ENCODE measurements at regions not wholly inside any gene's neighbourhood (a gene's known extent, or its start where the extent isn't known, plus 50 kb on each side); places are given as distances from the start of the nearest gene placed in this dataset.

DNA sequence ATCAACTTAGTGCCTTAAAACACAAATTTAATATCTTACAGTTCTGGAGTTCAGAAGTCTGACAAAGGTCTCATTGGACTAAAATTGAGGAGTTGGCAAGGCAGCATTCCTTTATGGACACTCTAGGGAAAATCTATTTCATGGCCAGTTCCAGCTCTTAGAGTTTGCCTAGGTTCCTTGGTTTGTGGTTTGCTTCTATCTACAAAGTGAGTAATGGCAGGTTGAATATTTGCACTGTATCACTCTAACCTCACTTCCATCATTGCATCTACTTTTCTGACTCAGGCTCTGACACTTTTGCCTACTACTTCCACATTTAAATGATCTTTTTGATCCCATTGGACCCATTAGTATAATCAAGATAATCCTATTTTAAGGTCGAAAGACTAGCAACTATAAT, 64.7 kb upstream of the PCDH10 start:
- no peak for DNase-seq

DNA sequence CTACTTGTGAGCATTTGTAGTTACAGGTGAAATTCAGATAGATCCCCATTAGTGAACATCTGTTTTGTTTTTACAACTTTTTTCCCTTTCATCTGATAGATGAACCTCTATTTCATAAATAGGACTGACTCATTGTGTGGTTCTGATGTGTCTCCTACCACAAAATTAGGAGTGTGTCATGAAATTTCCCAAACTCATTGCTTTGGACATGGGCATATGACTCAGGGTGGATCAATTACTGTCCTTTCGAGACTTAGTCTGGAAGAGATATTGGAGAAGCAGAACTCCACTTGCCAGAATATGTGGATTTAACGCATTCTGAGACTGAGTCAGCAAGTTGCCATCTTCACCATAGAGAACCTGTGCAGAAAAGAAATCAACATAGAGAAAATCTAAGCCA, 53.5 kb upstream of the PCDH10 start:
- DNase-seq = peak; percentile 22

DNA sequence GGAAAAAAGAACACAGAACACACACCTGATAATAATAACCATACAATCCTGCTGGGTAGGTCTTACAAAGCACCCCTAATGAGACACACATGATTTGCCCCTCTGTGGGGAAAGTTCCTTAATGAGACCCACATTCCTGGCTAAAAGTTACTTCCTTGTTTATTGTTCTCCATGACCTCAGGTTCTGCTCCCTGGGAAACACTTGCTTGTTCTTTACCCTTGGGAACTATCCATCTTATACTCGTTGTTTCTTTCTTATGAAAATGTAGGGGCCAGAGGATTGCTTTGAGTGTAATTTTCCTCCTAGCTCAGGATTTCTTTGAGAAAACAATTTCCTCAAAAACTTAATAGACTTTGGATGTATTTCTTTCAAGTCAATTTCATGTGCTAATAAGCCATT, 52.1 kb upstream of the PCDH10 start:
- no peak for DNase-seq

All from fibroblast of skin of right biceps (primary cell).